RCC 7860 (cell line): ENCODE measurements at regions not wholly inside any gene's neighbourhood (a gene's known extent, or its start where the extent isn't known, plus 50 kb on each side); places are given as distances from the start of the nearest gene placed in this dataset.

Source experiments
- DNase-seq: peaks from one replicate; pipeline ENCODE4 v3.0.0-alpha.2; 2015; ENCODE audit warnings: low spot score
- FAIRE-seq: peaks from 2 replicates; lab custom pipeline; 2012; peaks lifted over from hg19 to GRCh38; lab: Jason Lieb, UNC

- DNase-seq: no peak
- FAIRE-seq: no peak
Measured at GRCh38 chr21:41596241-41596925, 88.4 kb upstream of the TMPRSS2 start.

- DNase-seq: no peak
Measured at GRCh38 chr21:41594268-41594667, 86.3 kb upstream of the TMPRSS2 start.

GRCh38 chr21:41593760-41594138 lies 85.8 kb upstream of the TMPRSS2 start:
- FAIRE-seq (no peak), DNase-seq (no peak)

More at GRCh38 chr21:41594268-41594667, 86.3 kb upstream of the TMPRSS2 start:
- FAIRE-seq: no peak

GRCh38 chr21:41593051-41593759 lies 85.2 kb upstream of the TMPRSS2 start:
- FAIRE-seq: no peak
- no peak for DNase-seq

GRCh38 chr21:41589620-41590175 lies 81.7 kb upstream of the TMPRSS2 start:
- no peak for FAIRE-seq

GRCh38 chr21:41589131-41589530 lies 81.2 kb upstream of the TMPRSS2 start:
- no peak for FAIRE-seq

More at GRCh38 chr21:41589620-41590175, 81.7 kb upstream of the TMPRSS2 start:
- no peak for DNase-seq

GRCh38 chr21:41585199-41585994 lies 77.4 kb upstream of the TMPRSS2 start:
- DNase-seq (no peak), FAIRE-seq (no peak)

More at GRCh38 chr21:41589131-41589530, 81.2 kb upstream of the TMPRSS2 start:
- DNase-seq: no peak

GRCh38 chr21:41584603-41585176 lies 76.7 kb upstream of the TMPRSS2 start:
- DNase-seq: no peak
- FAIRE-seq: no peak

GRCh38 chr21:41583274-41583790 lies 75.4 kb upstream of the TMPRSS2 start:
- DNase-seq (peak; percentile 18), FAIRE-seq (no peak)

GRCh38 chr21:41582866-41583265 lies 74.9 kb upstream of the TMPRSS2 start:
- FAIRE-seq (no peak), DNase-seq (no peak)

- no peak for DNase-seq
- no peak for FAIRE-seq
Measured at GRCh38 chr21:41582298-41582840, 74.4 kb upstream of the TMPRSS2 start.

- no peak for FAIRE-seq
Measured at GRCh38 chr21:41581592-41582228, 73.8 kb upstream of the TMPRSS2 start.

GRCh38 chr21:41580758-41581554 lies 73.0 kb upstream of the TMPRSS2 start:
- FAIRE-seq: no peak
- peak; percentile 21 for DNase-seq

More at GRCh38 chr21:41581592-41582228, 73.8 kb upstream of the TMPRSS2 start:
- DNase-seq: no peak

GRCh38 chr21:41579692-41580091 lies 71.7 kb upstream of the TMPRSS2 start:
- DNase-seq: no peak
- FAIRE-seq: no peak

- FAIRE-seq: no peak
- no peak for DNase-seq
Measured at GRCh38 chr21:41578716-41579115, 70.8 kb upstream of the TMPRSS2 start.

- no peak for FAIRE-seq
- DNase-seq: no peak
Measured at GRCh38 chr21:41578083-41578482, 70.1 kb upstream of the TMPRSS2 start.

GRCh38 chr21:41576013-41576615 lies 68.2 kb upstream of the TMPRSS2 start:
- DNase-seq: no peak
- FAIRE-seq: no peak

GRCh38 chr21:41573902-41574690 lies 66.1 kb upstream of the TMPRSS2 start:
- no peak for FAIRE-seq
- no peak for DNase-seq
